ENCODE measurements at regions not wholly inside any gene's neighbourhood (a gene's known extent, or its start where the extent isn't known, plus 50 kb on each side); places are given as distances from the start of the nearest gene placed in this dataset.

DNA sequence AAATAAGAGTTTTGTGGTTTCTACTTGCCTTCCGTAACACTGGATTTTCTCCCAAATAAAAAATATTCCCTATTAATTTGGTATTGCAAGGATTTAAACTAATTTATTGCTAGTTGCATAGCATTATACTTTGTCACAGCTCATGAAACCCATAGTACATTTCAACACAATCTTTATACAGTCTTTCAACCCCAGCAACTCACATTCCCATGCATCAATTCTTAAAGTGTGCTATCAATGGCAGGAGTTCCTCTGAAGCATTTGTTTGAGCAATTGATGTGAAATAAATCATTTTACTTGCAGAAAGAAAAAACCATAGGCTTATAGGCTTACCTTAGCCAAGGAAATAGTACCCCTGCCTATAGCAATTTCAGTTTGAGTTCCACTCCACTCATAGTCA is 251.9 kb downstream of the PAPSS1 start (continued):
- TF ChIP-seq, protein P1, sequence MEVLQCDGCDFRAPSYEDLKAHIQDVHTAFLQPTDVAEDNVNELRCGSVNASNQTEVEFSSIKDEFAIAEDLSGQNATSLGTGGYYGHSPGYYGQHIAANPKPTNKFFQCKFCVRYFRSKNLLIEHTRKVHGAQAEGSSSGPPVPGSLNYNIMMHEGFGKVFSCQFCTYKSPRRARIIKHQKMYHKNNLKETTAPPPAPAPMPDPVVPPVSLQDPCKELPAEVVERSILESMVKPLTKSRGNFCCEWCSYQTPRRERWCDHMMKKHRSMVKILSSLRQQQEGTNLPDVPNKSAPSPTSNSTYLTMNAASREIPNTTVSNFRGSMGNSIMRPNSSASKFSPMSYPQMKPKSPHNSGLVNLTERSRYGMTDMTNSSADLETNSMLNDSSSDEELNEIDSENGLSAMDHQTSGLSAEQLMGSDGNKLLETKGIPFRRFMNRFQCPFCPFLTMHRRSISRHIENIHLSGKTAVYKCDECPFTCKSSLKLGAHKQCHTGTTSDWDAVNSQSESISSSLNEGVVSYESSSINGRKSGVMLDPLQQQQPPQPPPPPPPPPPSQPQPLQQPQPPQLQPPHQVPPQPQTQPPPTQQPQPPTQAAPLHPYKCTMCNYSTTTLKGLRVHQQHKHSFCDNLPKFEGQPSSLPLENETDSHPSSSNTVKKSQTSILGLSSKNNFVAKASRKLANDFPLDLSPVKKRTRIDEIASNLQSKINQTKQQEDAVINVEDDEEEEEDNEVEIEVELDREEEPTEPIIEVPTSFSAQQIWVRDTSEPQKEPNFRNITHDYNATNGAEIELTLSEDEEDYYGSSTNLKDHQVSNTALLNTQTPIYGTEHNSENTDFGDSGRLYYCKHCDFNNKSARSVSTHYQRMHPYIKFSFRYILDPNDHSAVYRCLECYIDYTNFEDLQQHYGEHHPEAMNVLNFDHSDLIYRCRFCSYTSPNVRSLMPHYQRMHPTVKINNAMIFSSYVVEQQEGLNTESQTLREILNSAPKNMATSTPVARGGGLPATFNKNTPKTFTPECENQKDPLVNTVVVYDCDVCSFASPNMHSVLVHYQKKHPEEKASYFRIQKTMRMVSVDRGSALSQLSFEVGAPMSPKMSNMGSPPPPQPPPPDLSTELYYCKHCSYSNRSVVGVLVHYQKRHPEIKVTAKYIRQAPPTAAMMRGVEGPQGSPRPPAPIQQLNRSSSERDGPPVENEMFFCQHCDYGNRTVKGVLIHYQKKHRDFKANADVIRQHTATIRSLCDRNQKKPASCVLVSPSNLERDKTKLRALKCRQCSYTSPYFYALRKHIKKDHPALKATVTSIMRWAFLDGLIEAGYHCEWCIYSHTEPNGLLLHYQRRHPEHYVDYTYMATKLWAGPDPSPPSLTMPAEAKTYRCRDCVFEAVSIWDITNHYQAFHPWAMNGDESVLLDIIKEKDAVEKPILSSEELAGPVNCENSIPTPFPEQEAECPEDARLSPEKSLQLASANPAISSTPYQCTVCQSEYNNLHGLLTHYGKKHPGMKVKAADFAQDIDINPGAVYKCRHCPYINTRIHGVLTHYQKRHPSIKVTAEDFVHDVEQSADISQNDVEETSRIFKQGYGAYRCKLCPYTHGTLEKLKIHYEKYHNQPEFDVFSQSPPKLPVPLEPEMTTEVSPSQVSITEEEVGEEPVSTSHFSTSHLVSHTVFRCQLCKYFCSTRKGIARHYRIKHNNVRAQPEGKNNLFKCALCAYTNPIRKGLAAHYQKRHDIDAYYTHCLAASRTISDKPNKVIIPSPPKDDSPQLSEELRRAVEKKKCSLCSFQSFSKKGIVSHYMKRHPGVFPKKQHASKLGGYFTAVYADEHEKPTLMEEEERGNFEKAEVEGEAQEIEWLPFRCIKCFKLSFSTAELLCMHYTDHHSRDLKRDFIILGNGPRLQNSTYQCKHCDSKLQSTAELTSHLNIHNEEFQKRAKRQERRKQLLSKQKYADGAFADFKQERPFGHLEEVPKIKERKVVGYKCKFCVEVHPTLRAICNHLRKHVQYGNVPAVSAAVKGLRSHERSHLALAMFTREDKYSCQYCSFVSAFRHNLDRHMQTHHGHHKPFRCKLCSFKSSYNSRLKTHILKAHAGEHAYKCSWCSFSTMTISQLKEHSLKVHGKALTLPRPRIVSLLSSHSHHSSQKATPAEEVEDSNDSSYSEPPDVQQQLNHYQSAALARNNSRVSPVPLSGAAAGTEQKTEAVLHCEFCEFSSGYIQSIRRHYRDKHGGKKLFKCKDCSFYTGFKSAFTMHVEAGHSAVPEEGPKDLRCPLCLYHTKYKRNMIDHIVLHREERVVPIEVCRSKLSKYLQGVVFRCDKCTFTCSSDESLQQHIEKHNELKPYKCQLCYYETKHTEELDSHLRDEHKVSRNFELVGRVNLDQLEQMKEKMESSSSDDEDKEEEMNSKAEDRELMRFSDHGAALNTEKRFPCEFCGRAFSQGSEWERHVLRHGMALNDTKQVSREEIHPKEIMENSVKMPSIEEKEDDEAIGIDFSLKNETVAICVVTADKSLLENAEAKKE (CRISPR knock-in tag; IDR thresholded peaks at IDR 0.05), result no peak
- TF ChIP-seq JUNB (IDR thresholded peaks at IDR 0.05; ENCODE audit: unreplicated experiment), result no peak

DNA sequence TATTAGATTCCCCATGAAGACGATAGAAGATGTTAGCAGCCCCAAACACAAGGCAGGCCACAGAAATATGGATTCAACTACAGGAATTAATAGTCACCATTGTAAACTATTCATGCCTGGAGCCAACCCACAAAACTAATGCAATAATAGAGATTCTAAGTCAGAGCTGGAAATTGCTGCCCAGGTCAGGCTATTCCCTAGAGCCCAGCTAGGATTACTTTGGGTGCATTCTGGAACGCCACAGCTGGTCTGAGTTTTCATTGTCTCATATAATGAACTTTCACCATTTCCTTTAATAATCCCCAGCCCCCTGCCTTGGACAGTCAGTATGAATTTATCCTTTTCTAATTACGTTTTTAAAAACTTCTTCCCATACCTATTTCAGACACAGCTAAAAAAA is 252.6 kb downstream of the PAPSS1 start:
- peaks cover 3% of the 10 kb centered on the region; the same call in 1 of the 3 replicates for H3K9me3 Mint-ChIP-seq
- TF ChIP-seq, protein P2, sequence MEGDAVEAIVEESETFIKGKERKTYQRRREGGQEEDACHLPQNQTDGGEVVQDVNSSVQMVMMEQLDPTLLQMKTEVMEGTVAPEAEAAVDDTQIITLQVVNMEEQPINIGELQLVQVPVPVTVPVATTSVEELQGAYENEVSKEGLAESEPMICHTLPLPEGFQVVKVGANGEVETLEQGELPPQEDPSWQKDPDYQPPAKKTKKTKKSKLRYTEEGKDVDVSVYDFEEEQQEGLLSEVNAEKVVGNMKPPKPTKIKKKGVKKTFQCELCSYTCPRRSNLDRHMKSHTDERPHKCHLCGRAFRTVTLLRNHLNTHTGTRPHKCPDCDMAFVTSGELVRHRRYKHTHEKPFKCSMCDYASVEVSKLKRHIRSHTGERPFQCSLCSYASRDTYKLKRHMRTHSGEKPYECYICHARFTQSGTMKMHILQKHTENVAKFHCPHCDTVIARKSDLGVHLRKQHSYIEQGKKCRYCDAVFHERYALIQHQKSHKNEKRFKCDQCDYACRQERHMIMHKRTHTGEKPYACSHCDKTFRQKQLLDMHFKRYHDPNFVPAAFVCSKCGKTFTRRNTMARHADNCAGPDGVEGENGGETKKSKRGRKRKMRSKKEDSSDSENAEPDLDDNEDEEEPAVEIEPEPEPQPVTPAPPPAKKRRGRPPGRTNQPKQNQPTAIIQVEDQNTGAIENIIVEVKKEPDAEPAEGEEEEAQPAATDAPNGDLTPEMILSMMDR (conservative IDR thresholded peaks at IDR 0.05; ENCODE audit: low read depth in 2 of 2), result no peak
- TF ChIP-seq POLR2AphosphoS5 (IDR thresholded peaks at IDR 0.05; ENCODE audit: low read depth) (no peak), JUNB (IDR thresholded peaks at IDR 0.05; ENCODE audit: unreplicated experiment) (no peak), EZH2 (IDR thresholded peaks at IDR 0.05; ENCODE audit: low read depth, unreplicated experiment) (no peak), EZH2phosphoT487 (IDR thresholded peaks at IDR 0.05; ENCODE audit: unreplicated experiment) (no peak), ZNF114 (CRISPR knock-in tag; IDR thresholded peaks at IDR 0.05) (no peak), STAT1 (IDR thresholded peaks at IDR 0.05; ENCODE audit: unreplicated experiment) (no peak), ZNF331 (CRISPR knock-in tag; IDR thresholded peaks at IDR 0.05; ENCODE audit: low read depth) (no peak), CREB1 (CRISPR knock-in tag; IDR thresholded peaks at IDR 0.05; ENCODE audit: low read depth) (no peak)
- TF ChIP-seq, protein P3, sequence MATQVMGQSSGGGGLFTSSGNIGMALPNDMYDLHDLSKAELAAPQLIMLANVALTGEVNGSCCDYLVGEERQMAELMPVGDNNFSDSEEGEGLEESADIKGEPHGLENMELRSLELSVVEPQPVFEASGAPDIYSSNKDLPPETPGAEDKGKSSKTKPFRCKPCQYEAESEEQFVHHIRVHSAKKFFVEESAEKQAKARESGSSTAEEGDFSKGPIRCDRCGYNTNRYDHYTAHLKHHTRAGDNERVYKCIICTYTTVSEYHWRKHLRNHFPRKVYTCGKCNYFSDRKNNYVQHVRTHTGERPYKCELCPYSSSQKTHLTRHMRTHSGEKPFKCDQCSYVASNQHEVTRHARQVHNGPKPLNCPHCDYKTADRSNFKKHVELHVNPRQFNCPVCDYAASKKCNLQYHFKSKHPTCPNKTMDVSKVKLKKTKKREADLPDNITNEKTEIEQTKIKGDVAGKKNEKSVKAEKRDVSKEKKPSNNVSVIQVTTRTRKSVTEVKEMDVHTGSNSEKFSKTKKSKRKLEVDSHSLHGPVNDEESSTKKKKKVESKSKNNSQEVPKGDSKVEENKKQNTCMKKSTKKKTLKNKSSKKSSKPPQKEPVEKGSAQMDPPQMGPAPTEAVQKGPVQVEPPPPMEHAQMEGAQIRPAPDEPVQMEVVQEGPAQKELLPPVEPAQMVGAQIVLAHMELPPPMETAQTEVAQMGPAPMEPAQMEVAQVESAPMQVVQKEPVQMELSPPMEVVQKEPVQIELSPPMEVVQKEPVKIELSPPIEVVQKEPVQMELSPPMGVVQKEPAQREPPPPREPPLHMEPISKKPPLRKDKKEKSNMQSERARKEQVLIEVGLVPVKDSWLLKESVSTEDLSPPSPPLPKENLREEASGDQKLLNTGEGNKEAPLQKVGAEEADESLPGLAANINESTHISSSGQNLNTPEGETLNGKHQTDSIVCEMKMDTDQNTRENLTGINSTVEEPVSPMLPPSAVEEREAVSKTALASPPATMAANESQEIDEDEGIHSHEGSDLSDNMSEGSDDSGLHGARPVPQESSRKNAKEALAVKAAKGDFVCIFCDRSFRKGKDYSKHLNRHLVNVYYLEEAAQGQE (IDR thresholded peaks at IDR 0.05; ENCODE audit: unreplicated experiment), result no peak
- TF ChIP-seq, protein P4, sequence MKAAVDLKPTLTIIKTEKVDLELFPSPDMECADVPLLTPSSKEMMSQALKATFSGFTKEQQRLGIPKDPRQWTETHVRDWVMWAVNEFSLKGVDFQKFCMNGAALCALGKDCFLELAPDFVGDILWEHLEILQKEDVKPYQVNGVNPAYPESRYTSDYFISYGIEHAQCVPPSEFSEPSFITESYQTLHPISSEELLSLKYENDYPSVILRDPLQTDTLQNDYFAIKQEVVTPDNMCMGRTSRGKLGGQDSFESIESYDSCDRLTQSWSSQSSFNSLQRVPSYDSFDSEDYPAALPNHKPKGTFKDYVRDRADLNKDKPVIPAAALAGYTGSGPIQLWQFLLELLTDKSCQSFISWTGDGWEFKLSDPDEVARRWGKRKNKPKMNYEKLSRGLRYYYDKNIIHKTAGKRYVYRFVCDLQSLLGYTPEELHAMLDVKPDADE (IDR thresholded peaks at IDR 0.05), result no peak

More for the DNA sequence above, 252.6 kb downstream of the PAPSS1 start:
- Histone ChIP-seq H3K27ac (ENCODE audit: low read depth) (no peak overlapping the region), H3K36me3 (ENCODE audit: insufficient read depth) (no peaks in the 10 kb centered on the region), H3K4me1 (ENCODE audit: insufficient read depth) (no peaks in the 10 kb centered on the region), H3K27me3 (ENCODE audit: insufficient read depth) (no peaks in the 10 kb centered on the region), H3K79me2 (replicated peaks; ENCODE audit: insufficient read depth) (no peaks in the 10 kb centered on the region), H2AFZ (no peak overlapping the region), H4K20me1 (replicated peaks; ENCODE audit: insufficient read depth) (no peaks in the 10 kb centered on the region), H3K9me2 (ENCODE audit: insufficient read depth) (no peaks in the 10 kb centered on the region), H3K4me3 (no peak overlapping the region), H3F3A (replicated peaks; ENCODE audit: low read depth) (no peaks in the 10 kb centered on the region), H3K4me2 (no peak overlapping the region)
- ATAC-seq, result no peak
- no peak for DNase-seq (ENCODE audit: low spot score)
- Mint-ChIP-seq H3K27ac (no peak overlapping the region), H3K4me3 (no peak overlapping the region), H3K36me3 (ENCODE audit: low read depth) (no peaks in the 10 kb centered on the region), H3K27me3 (ENCODE audit: insufficient read depth, low read depth, poor library complexity) (no peaks in the 10 kb centered on the region), H3K4me1 (no peaks in the 10 kb centered on the region)

Data from GM23338 (cell line).